ENCODE measurements at regions not wholly inside any gene's neighbourhood (a gene's known extent, or its start where the extent isn't known, plus 50 kb on each side); places are given as distances from the start of the nearest gene placed in this dataset.

- TF ChIP-seq CTCF (IDR thresholded peaks at IDR 0.05): no peak
- TF ChIP-seq POLR2A (IDR thresholded peaks at IDR 0.05): no peak
These were observed 57.5 kb upstream of the CTLA4 start for GRCh38 chr2:203809991-203810510.

All from adrenal gland (tissue), 5 donors.